Liver (tissue), 7 donors: ENCODE measurements at regions not wholly inside any gene's neighbourhood (a gene's known extent, or its start where the extent isn't known, plus 50 kb on each side); places are given as distances from the start of the nearest gene placed in this dataset.

Experiments
- DNase-seq: peaks from one replicate; pipeline ENCODE4 v3.0.0-alpha.2; 2017; ENCODE audit warnings: low spot score
- H3K27ac ChIP-seq, 2 donors: one replicate each; pipeline ENCODE4 v1.7.0; 2013; ENCODE audit warnings: inconsistent platforms in 2 of 2, low read length in 2 of 2, control low read depth in 1 of 2, low read depth in 1 of 2, mild to moderate bottlenecking in 1 of 2
- H3K27me3 ChIP-seq, 4 donors: one replicate each; pipeline versions ENCODE4 v1.6.1 to v1.7.0; 2013; ENCODE audit warnings: low read length in 3 of 4, inconsistent platforms in 1 of 4, mild to moderate bottlenecking in 1 of 4, moderate library complexity in 1 of 4; ENCODE audit not compliant: control insufficient read depth in 4 of 4, insufficient read depth in 4 of 4
- H3K36me3 ChIP-seq, 4 donors: one replicate each; pipeline versions ENCODE4 v1.6.1 to v1.7.0; 2013; ENCODE audit warnings: low read length in 3 of 4, mild to moderate bottlenecking in 3 of 4, low read depth in 1 of 4, moderate library complexity in 1 of 4; ENCODE audit not compliant: control insufficient read depth in 4 of 4, insufficient read depth in 3 of 4
- H3K4me1 ChIP-seq, 4 donors: one replicate each; pipeline versions ENCODE4 v1.6.1 to v1.7.0; 2013; ENCODE audit warnings: low read length in 3 of 4, mild to moderate bottlenecking in 3 of 4, moderate library complexity in 1 of 4; ENCODE audit not compliant: control insufficient read depth in 4 of 4, insufficient read depth in 4 of 4
- H3K4me3 ChIP-seq, 3 donors: one replicate each; pipeline versions ENCODE4 v1.6.1 to v1.7.0; 2013; ENCODE audit warnings: low read length in 3 of 3, control low read depth in 1 of 3, low read depth in 1 of 3, mild to moderate bottlenecking in 1 of 3
- H3K9ac ChIP-seq, 2 donors: one replicate each; pipeline ENCODE4 v1.7.0; 2013; ENCODE audit warnings: low read length in 2 of 2, mild to moderate bottlenecking in 2 of 2, moderate library complexity in 2 of 2, control low read depth in 1 of 2, low read depth in 1 of 2
- H3K9me3 ChIP-seq, 4 donors: one replicate each; pipeline versions ENCODE4 v1.6.1 to v1.7.0; 2013; ENCODE audit warnings: low read length in 3 of 4; ENCODE audit not compliant: control insufficient read depth in 4 of 4
- ATF3 ChIP-seq: IDR thresholded peaks from 2 replicates; pipeline ENCODE4 v1.6.1; 2016; ENCODE audit warnings: antibody characterized with exemption
- EGR1 ChIP-seq, 2 donors: IDR thresholded peaks; 2 replicates each; pipeline ENCODE4 v1.6.1; 2016 to 2018; ENCODE audit warnings: antibody characterized with exemption in 2 of 2, low read depth in 2 of 2
- GABPA ChIP-seq, 2 donors: IDR thresholded peaks in 1 of 2; conservative IDR thresholded peaks in 1 of 2; 2 replicates each; pipeline ENCODE4 v1.6.1; 2016; ENCODE audit warnings: antibody characterized with exemption in 2 of 2, mild to moderate bottlenecking in 1 of 2, moderate library complexity in 1 of 2
- HNF4A ChIP-seq, 2 donors: conservative IDR thresholded peaks; 2 replicates each; pipeline ENCODE4 v1.6.1; 2016; ENCODE audit warnings: antibody characterized with exemption in 2 of 2, mild to moderate bottlenecking in 2 of 2
- JUND ChIP-seq, 2 donors: IDR thresholded peaks; 2 replicates each; pipeline ENCODE4 v1.6.1; 2016; ENCODE audit warnings: antibody characterized with exemption in 2 of 2
- MAX ChIP-seq: IDR thresholded peaks from 2 replicates; pipeline ENCODE4 v1.6.1; 2016; ENCODE audit warnings: antibody characterized with exemption
- REST ChIP-seq: IDR thresholded peaks from 2 replicates; pipeline ENCODE4 v1.6.1; 2016; ENCODE audit warnings: antibody characterized with exemption, mild to moderate bottlenecking
- RXRA ChIP-seq, 2 donors: IDR thresholded peaks; 2 replicates each; pipeline ENCODE4 v1.6.1; 2017 to 2018; ENCODE audit warnings: antibody characterized with exemption in 2 of 2, mild to moderate bottlenecking in 1 of 2
- SP1 ChIP-seq: IDR thresholded peaks from 2 replicates; pipeline ENCODE4 v1.6.1; 2018; ENCODE audit warnings: antibody characterized with exemption, mild to moderate bottlenecking
- TAF1 ChIP-seq: conservative IDR thresholded peaks from 2 replicates; pipeline ENCODE4 v1.6.1; 2016; ENCODE audit warnings: antibody characterized with exemption, mild to moderate bottlenecking
- WGBS: extraction: QIAGEN DNeasy Blood & Tissue Kit; methylation state at CpG from one replicate; pipeline ENCODE4 v1.1.7; 2013; 5-methylcytosine and 5-hydroxymethylcytosine counted together
- TF ChIP-seq, protein P1 (sequence below): IDR thresholded peaks from 2 replicates; pipeline ENCODE4 v1.6.1; 2016; ENCODE audit warnings: antibody characterized with exemption
- donor health status: healthy.
- donor health status: healthy.
- donor health status: healthy.
- donor health status: healthy.

DNA sequence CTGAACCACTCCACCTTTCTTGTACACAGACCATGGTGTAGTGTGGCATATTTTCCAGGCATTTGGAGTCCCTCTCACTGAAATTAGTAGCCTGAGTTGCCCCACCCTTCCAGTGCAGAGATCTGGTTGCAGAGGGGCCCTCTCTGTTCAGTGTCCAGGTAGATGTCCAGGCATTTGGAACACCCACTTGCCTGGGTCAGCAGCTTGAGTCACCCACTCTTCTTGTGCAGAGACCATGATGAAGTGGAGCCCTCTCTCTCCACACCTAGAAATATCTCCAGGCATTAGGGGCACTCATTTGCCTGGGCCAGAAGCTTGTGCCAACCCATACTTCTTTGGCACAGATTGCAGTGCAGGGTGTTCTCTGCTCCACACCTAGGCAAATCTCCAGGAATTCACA, 2733.3 kb downstream of the PCDH7 start (continued):
- TF ChIP-seq, protein P1, sequence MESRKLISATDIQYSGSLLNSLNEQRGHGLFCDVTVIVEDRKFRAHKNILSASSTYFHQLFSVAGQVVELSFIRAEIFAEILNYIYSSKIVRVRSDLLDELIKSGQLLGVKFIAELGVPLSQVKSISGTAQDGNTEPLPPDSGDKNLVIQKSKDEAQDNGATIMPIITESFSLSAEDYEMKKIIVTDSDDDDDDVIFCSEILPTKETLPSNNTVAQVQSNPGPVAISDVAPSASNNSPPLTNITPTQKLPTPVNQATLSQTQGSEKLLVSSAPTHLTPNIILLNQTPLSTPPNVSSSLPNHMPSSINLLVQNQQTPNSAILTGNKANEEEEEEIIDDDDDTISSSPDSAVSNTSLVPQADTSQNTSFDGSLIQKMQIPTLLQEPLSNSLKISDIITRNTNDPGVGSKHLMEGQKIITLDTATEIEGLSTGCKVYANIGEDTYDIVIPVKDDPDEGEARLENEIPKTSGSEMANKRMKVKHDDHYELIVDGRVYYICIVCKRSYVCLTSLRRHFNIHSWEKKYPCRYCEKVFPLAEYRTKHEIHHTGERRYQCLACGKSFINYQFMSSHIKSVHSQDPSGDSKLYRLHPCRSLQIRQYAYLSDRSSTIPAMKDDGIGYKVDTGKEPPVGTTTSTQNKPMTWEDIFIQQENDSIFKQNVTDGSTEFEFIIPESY: no peak
- no peak for TF ChIP-seq RXRA (IDR thresholded peaks at IDR 0.05)
- TF ChIP-seq HNF4A (conservative IDR thresholded peaks at IDR 0.05): no peak
- TF ChIP-seq JUND (IDR thresholded peaks at IDR 0.05): no peak

DNA sequence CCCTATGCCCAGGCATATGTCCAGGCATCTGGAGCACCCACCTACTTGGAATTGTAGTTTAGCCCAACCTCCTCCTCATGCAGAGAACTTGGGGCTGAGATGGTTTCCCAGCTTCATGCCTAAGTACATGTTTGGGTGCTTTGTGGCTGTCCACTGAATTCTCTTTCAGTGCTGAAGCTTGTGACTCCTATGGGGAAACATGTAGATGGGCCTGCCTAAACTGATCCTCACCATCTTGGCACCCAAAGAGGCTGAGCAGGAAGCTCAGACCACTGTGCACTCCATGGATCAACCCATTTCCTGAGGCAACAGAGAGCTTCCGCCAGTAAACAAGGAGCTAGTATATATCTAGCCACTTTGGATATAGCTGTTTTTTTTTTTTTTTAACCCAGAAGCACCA, 2733.7 kb downstream of the PCDH7 start:
- no peak for DNase-seq
- Histone ChIP-seq H3K4me3 (no peak overlapping the region), H3K36me3 (no peaks in the 10 kb centered on the region), H3K9ac (no peak overlapping the region), H3K27ac (no peak overlapping the region), H3K4me1 (no peaks in the 10 kb centered on the region), H3K9me3 (no peaks in the 10 kb centered on the region), H3K27me3 (no peaks in the 10 kb centered on the region)
- 73% methylated on average over 1 of the region's 1 CpG for WGBS
- TF ChIP-seq RXRA (IDR thresholded peaks at IDR 0.05): no peak
- TF ChIP-seq, protein P1: no peak
- no peak for TF ChIP-seq ATF3
- TF ChIP-seq JUND (IDR thresholded peaks at IDR 0.05): no peak
- TF ChIP-seq EGR1 (IDR thresholded peaks at IDR 0.05; ENCODE audit: low read depth in 2 of 2): no peak
- TF ChIP-seq GABPA (IDR thresholded peaks at IDR 0.05 in 1 of 2, conservative IDR thresholded peaks at IDR 0.05 in 1 of 2): no peak
- no peak for TF ChIP-seq SP1
- TF ChIP-seq REST: no peak
- TF ChIP-seq TAF1: no peak

GRCh38 chr4:33465565-33465964, 2745.4 kb downstream of the PCDH7 start:
- Histone ChIP-seq H3K4me3 (no peak overlapping the region), H3K27ac (no peak overlapping the region), H3K27me3 (peaks cover 0 to 3% (median 0%) of the 10 kb centered on the region in 4 donors), H3K9ac (no peak overlapping the region), H3K9me3 (peaks cover 0 to 4% (median 0%) of the 10 kb centered on the region in 4 donors), H3K36me3 (no peaks in the 10 kb centered on the region), H3K4me1 (no peaks in the 10 kb centered on the region)
- no peak for DNase-seq
- TF ChIP-seq RXRA (IDR thresholded peaks at IDR 0.05): no peak
- TF ChIP-seq HNF4A (conservative IDR thresholded peaks at IDR 0.05): no peak
- TF ChIP-seq JUND (IDR thresholded peaks at IDR 0.05): no peak
- TF ChIP-seq MAX: no peak
